ENCODE measurements at regions not wholly inside any gene's neighbourhood (a gene's known extent, or its start where the extent isn't known, plus 50 kb on each side); places are given as distances from the start of the nearest gene placed in this dataset.

- TF ChIP-seq POLR2AphosphoS5 (IDR thresholded peaks at IDR 0.05; ENCODE audit: borderline replicate concordance, low read depth, low read length) (no peak), EZH2 (IDR thresholded peaks at IDR 0.05) (no peak)
Measured at GRCh38 chr2:106969777-106970176, 83.8 kb upstream of the ST6GAL2 start.
